ENCODE measurements at regions not wholly inside any gene's neighbourhood (a gene's known extent, or its start where the extent isn't known, plus 50 kb on each side); places are given as distances from the start of the nearest gene placed in this dataset.

- Histone ChIP-seq H3K36me3 (ENCODE audit: control insufficient read depth, insufficient read depth, low read length) (no peaks in the 10 kb centered on the region), H3K27me3 (replicated peaks; ENCODE audit: control insufficient read depth, insufficient read depth, low read length) (no peaks in the 10 kb centered on the region), H3K4me3 (replicated peaks; ENCODE audit: low read depth, low read length) (no peak overlapping the region)
- TF ChIP-seq CTCF (IDR thresholded peaks at IDR 0.05; ENCODE audit: insufficient read depth, low read length, poor library complexity, severe bottlenecking), result no peak
- DNase-seq (ENCODE audit: extremely low read depth, insufficient read length), result no peak
Observed at GRCh38 chr13:103284466-103284865, 218.2 kb upstream of the SLC10A2 start.

- TF ChIP-seq CTCF (IDR thresholded peaks at IDR 0.05; ENCODE audit: insufficient read depth, low read length, poor library complexity, severe bottlenecking), result no peak
Observed at GRCh38 chr13:103283451-103283820, 217.2 kb upstream of the SLC10A2 start.

GRCh38 chr13:103282571-103283450, 216.6 kb upstream of the SLC10A2 start:
- no peak for TF ChIP-seq CTCF (IDR thresholded peaks at IDR 0.05; ENCODE audit: insufficient read depth, low read length, poor library complexity, severe bottlenecking)
- DNase-seq (ENCODE audit: extremely low read depth, insufficient read length), result peak; percentile 15
- Histone ChIP-seq H3K27me3 (replicated peaks; ENCODE audit: control insufficient read depth, insufficient read depth, low read length) (no peaks in the 10 kb centered on the region), H3K4me3 (replicated peaks; ENCODE audit: low read depth, low read length) (no peak overlapping the region), H3K36me3 (ENCODE audit: control insufficient read depth, insufficient read depth, low read length) (no peaks in the 10 kb centered on the region)

More at GRCh38 chr13:103283451-103283820, 217.2 kb upstream of the SLC10A2 start:
- no peak for DNase-seq (ENCODE audit: extremely low read depth, insufficient read length)
- Histone ChIP-seq H3K36me3 (ENCODE audit: control insufficient read depth, insufficient read depth, low read length) (no peaks in the 10 kb centered on the region), H3K4me3 (replicated peaks; ENCODE audit: low read depth, low read length) (no peak overlapping the region), H3K27me3 (replicated peaks; ENCODE audit: control insufficient read depth, insufficient read depth, low read length) (no peaks in the 10 kb centered on the region)

GRCh38 chr13:103277959-103278694, 211.9 kb upstream of the SLC10A2 start:
- no peak for DNase-seq (ENCODE audit: extremely low read depth, insufficient read length)
- H3K4me3 ChIP-seq (replicated peaks; ENCODE audit: low read depth, low read length), result no peak overlapping the region
- no peak for TF ChIP-seq CTCF (IDR thresholded peaks at IDR 0.05; ENCODE audit: insufficient read depth, low read length, poor library complexity, severe bottlenecking)
- no peaks in the 10 kb centered on the region for H3K27me3 ChIP-seq (replicated peaks; ENCODE audit: control insufficient read depth, insufficient read depth, low read length)
- H3K36me3 ChIP-seq (ENCODE audit: control insufficient read depth, insufficient read depth, low read length), result no peaks in the 10 kb centered on the region

GRCh38 chr13:103276775-103277498, 210.7 kb upstream of the SLC10A2 start:
- no peak for TF ChIP-seq CTCF (IDR thresholded peaks at IDR 0.05; ENCODE audit: insufficient read depth, low read length, poor library complexity, severe bottlenecking)
- no peaks in the 10 kb centered on the region for H3K27me3 ChIP-seq (replicated peaks; ENCODE audit: control insufficient read depth, insufficient read depth, low read length)
- H3K4me3 ChIP-seq (replicated peaks; ENCODE audit: low read depth, low read length), result peak overlapping the region; percentile 24; the same call in 1 of the 2 replicates
- DNase-seq (ENCODE audit: extremely low read depth, insufficient read length), result peak; percentile 50
- H3K36me3 ChIP-seq (ENCODE audit: control insufficient read depth, insufficient read depth, low read length), result no peaks in the 10 kb centered on the region
